NCI-H345 treated with DMSO at 0.1 percent for 48 hours (cell line): ENCODE measurements at regions not wholly inside any gene's neighbourhood (a gene's known extent, or its start where the extent isn't known, plus 50 kb on each side); places are given as distances from the start of the nearest gene placed in this dataset.

ENCODE experiments used
- DNase-seq: peaks from one replicate; lab custom pipeline; 2025; ENCODE audit not compliant: unreplicated experiment; lab: John Stamatoyannopoulos, UW

DNA sequence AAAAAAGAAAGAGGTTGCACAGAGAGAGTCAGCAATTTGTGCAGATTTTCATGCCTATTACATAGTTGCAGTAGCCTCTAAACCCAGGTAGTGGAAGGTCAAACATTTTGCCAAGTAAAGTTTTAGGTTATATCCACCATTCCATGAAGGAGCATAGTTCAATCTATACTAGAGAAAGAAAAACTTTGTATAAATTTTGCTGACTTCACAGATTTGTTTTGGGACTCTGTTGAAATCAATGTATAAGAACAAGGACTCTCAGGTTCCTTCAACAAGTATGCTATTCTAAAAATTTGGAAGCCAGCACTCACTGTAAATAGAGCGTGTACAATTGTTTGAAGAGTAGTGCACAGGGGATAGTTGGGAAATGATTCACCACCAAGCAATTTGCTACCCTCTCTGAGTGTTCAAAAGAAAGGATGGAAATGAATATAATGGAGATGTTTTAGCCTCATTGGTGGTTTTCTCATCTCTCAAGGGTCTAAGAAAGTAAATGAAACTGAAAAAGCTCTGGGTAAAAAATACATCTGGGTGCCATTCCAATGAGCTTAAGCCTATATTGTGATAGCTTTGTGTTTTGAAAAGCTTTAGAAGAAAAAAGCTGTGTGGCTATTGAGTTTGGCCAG is 508.4 kb upstream of the LUZP2 start:
- DNase-seq, result no peak

DNA sequence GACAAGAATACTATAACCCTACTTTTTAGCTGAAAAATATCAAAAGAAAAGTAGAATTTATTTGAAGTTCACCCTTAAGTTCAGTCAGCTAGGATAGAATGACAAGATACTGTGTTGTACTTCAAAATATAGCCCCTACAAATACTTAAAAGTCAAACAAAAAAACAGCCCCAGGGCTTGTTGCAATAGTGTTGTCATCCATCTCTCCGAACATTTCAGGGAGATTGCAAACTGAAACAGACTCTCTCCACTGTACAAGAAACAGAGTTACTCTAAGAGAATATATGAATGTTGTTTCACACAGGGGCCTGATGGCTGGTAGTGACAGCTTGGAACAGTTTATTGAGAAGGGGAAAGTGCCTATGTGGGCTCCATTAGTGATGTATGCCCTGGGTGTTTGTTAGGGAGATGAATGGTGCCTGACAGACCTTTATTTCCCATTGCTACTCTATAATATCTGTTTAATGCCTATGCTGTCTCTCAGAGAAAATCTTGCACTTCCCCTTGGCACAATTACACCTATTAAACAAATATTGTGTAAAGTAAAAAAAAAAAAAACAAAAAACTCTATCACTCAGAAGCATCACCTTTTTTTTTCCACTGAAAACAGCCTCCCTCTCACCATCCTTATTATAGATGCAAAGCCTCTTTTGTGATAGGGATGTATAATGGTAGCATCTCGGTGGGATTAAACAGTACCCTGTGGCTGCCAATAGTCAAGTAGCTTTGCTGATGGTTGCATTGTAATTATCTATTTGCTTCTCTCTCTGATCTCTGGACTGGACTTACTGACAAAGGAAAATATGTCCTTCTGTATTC is 506.3 kb upstream of the LUZP2 start:
- peak; percentile 72 for DNase-seq

DNA sequence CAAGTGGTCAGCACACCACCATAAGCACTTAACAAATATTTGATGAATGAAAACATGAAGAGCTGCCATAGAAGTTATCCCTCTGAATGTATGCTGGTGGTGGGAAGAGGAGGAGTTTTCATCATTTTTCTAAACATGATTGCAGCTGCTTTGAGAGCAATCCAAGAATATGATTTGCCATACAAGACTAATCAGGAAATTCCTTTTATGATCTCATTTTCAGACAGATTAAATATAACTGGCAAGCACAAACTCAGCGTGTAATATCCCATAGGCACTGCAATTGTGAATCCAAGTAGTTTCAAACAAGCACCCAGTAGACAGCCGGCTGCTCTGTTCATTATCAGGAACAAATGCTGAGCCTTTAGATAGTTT is 505.7 kb upstream of the LUZP2 start:
- no peak for DNase-seq

DNA sequence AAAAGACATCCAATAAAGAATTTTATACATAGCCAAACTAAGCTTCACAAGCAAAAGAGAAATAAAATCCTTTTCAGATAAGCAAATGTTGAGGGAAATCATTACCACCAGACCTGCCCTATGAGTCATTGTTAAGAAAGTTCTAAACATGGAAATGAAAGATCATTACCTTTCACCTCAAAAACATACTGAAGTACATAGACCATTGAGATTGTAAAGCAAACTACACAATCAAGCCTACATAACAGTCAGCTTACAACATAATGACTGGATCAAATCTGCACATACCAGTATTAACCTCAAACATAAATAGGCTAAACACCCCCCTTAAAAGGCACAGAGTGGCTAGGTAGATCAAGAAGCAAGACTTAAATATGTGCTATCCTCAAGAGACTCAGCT is 501.0 kb upstream of the LUZP2 start:
- no peak for DNase-seq

DNA sequence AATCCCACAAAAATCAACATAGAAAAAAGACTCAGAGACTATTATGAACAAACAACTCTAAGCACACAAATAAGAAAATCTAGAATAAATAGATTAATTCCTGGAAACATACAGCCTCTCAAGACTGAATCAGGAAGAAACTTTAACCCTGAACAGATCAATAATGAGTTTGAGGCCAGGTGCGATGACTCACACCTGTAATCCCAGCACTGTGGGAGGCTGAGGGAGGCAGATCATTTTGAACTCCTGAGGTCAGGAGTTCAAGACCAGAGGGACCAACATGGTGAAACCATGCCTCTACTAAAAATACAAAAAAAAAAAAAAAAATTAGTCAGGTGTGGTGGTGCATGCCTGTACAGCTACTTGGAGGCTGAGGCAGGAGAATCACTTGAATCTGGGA is 499.5 kb upstream of the LUZP2 start:
- no peak for DNase-seq

DNA sequence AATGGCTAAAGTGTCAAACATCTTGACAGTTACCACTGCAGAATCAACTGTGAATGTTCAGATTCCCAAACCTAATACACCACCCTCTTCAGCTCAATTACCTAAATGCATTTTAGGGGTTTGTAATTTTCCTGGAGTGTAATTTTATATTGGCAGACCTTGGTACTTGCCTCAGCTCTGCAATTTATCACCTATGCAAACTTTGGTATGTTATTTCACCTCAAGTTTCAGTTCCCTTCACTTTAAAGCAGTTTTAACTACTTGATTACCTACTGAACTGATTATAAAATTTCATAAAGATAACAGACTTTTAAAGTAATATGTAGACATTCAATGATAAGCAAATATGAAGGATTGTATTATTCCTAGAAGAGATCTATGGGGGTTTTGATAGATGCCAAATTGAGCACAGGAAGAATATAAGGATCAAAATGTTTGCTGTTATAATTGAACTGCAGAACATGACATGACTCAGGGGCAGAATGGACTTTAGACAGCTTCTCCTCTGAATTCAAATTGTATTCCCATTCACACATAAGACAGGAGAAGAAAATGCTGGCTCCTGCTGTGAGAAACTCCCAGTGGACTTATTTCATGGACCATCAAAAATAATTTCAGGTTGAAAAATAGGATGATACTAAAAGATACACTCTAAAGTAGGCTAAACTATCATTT is 491.5 kb upstream of the LUZP2 start:
- DNase-seq, result no peak

DNA sequence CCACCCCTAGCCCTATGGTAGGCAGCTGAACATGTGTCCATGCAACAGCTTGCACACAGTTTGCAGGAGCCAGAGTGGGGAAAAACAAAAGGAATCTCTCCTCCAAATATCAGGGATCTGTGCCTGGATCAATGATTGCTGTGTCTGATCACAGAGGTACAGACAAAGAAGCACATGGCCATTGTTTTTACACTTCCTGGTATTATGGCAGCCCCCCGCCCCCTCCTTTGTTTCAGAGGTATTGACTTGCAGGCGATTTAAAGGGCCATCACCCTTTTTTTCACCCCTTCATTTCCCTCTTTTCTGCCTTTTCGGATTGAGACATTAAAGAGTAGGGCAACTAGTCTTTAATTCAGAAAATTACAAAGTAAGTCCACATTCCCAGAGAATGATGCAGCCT is 453.0 kb upstream of the LUZP2 start:
- DNase-seq, result no peak

DNA sequence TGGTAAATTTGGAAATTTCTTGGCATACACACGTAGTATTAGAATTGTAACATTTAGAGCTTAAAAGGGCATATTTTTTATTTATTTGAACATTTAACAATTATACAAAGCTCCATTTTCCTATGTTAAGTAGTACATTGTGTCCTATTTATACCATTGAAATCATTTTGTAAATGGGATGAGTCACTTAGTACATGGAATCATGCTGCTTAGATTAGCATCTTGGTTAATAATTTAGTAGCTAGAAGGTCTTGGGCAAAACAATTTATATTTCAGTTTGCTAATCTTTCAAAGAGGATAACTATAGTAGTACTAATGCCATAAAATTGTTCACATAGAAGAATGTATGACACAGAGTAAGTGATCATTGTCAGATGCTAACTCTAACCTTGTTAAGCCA is 450.1 kb upstream of the LUZP2 start:
- no peak for DNase-seq

DNA sequence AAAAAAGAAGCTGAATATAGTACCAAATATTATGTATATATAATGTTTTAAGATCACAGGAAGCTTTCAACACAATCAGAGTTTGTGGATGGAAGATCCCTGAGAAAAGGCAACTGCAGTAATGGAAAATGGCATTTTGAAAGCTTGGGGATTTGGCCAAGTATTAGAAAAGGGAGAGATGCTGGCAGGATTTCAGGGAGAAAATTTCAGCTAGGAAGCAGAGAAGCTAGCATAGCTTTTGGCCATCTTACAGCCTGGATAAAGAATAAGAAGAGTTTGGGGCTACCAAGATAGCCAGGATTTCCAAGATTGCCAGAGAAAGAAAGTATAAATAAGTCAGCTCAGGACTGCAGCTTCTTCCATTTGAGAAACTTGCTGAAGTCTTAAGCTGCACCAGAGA is 440.8 kb upstream of the LUZP2 start:
- DNase-seq, result no peak

DNA sequence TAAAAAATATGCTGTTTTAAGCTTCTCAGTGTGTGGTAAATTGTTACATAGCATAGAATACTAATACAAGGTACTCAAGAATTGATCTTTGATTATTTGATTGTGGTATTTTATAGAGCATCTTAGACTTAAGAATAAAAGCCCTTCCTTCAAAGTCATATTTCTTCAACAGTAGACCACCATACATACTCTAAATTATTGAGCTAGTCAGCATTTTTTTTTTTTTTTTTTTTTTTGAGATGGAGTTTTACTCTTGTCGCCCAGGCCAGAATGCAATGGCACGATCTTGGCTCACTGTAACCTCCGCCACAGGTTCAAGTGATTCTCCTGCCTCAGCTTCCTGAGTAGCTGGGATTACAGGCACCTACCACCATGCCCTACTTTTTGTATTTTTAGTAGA is 436.7 kb upstream of the LUZP2 start:
- no peak for DNase-seq

DNA sequence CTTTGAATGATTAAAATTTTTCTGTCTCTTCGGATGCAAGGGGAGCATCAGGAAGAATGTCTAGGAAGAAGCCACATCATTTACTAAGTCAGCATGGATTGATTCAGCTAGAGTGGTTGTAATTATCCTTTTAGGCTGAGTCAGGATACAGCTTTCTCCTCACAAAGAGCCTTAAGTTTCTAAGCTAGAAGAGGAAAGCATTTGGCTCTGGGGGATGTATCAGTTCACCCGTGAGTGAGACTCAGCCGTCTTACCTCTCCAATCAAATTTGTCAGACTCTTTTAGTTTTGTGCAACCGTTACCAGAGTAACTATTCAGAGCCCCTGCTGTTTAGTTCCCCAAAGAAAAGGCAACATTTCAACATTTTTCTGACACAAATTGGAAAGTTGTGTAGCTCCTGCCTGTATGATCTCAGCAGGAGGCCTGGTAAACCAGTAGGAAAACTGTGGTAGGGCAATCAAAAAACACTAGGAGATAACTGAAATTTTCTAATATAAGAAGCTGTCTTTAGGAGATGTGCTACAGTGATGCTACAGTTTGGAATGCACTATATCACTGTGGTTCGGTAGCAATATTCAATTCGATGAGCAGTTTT is 432.4 kb upstream of the LUZP2 start:
- no peak for DNase-seq

DNA sequence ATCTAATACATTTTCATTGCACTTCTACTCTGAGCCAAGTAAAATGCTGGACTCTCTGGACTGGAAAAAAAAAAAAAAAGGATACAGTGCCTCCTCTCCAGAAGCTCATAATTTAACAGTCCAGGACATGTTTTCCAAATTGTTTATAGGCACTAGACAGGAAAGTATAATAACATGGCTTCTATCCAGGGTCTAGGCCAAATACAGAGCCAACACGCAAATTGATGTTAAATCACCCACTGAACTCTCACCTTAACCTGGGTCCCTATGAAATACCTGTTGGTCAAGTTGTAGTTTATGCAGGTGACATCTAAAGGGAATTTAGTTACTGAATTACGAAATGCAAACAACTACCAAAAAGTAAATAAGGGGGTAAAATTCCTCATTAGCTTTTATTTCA is 428.7 kb upstream of the LUZP2 start:
- no peak for DNase-seq

DNA sequence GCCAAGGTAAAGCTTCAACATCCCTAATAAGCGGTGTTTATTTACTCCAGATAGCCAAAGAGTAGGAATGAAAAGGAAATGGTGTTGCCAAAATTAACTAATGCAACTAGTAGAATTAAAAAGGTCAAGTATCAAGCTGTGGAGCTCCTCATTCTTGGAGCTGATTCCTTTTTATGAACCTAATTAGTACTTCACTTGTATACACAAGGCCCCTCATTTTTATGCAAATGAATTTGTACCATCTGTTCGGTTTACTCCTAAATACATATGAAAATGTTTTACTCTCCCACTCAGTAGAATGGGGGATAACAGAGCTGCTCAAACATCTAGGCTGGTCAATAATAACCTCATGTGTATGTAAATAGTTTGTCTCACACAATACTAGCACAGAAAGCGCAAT is 426.4 kb upstream of the LUZP2 start:
- no peak for DNase-seq

DNA sequence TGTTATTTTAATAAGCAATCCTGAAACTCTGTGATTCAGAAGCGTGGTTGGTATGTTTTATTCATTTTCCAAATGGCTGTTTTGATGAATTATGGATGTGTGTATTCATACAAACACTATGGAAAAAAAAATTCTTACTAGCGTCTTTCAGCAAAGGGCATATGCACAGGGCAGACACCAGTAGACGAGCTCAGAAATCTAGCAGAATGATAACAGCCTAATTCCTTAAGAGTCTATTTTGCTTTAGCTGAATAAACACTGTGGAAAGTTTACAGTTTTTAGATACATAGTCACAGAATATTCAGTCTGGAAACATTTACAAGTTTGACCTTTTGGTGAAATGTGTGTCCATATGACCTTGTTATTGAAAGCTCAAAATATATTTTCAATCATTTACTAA is 418.8 kb upstream of the LUZP2 start:
- no peak for DNase-seq

DNA sequence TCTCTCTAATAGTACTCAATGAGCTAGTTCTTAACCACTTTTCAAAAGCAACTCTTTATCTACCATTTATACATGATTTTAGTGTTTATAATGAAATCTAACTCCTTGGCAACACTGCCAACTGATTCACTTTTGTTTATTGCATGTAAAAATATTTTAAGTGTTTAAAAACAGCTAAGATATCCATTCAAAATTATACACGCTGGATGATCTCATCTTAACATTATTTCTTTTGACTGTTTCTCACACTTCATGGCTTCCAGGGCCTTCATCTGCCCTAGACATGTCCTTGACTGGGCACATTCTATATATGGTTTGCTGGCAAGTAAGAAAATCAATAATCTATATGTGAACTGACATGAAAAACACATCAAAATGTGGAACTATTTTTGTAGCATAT is 414.6 kb upstream of the LUZP2 start:
- DNase-seq, result no peak

DNA sequence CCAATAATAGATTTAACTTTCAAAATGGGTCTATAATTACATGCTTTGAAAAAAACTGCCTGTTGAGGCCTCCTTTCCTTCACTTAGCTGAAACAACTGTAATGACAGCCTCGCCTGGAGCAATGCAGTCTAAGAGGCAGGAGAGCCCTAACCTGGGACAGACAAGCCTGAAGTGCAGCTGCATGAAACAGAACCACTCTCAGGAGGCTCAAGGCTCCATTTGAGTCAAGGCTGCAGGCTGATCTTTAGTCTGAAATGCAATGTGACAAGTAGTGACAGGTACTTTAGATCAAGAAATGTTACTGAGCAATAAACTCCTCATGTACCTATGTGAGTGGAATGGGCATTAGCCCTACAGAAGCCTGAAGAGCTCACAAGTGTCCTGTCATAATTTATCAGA is 414.0 kb upstream of the LUZP2 start:
- DNase-seq, result no peak

DNA sequence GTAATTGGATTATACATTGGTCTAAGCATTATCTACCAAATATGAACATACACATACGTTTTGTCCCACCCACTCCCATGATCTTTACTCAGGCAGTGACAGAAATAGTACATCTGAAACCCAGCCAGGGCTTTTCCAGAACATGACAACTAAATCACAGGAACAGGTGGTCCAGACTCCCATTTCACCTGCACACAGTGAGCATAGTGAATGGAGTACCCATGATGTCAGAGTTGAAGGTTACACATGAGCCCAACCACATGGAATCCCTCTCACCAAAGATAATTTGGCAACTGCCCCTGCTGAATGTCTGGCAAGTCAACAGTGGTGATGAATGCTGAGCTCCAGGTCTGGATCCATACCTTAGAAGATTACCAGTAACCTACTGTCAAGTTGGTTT is 411.9 kb upstream of the LUZP2 start:
- DNase-seq, result no peak

DNA sequence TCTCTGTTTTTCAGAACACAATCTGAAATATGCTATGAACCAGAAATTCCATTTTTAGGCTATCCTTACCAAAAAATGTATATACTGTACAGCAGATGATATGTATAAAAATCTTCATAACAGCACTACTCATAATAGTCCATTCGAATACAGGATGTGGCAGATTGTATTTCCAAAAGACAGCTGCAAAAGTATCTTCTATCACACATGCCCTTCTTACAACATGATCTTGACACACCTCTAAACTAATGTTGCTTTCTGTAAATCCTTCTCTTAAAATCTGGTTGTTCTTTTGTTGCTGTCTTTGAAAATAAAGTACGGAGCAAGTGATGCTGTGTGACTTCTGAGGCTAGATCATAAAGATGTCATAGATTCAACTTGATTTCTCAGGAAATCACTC is 409.9 kb upstream of the LUZP2 start:
- DNase-seq, result no peak

DNA sequence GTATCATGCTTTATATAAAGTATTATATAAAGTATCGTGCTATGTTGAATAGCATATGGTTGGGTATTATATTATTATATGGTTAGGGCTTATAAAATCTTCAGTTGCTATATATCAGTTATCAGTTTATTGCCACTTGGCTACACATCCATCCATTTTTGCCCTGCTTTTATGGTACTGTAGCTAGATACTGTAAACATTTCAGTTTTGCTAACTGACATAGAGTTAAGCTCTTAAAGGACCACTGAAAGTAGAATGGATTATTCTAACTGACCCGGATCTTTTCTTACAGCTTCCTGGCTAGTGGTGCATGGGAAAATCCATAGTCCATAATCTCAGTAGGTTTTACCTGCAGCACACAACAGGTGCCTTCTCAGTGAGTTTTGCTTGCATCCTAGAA is 405.3 kb upstream of the LUZP2 start:
- no peak for DNase-seq

DNA sequence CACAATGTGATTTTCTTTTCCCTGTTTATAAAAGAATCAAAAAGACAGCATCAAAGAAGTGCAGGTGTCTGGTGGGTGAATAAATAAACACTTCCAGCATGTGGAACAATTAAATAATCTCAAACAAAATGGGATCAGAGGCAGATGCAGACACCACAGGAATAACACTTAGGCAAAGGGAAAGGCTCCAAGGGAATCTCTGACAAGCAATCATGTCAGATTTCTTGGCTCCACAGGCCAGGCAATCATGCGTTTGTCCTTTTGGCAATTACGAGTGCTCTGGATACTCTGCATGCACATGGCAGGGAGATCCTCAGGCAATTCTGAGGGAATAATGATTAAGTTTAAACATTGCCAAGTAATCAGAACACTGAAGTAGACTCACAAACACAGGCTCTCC is 403.5 kb upstream of the LUZP2 start:
- no peak for DNase-seq

DNA sequence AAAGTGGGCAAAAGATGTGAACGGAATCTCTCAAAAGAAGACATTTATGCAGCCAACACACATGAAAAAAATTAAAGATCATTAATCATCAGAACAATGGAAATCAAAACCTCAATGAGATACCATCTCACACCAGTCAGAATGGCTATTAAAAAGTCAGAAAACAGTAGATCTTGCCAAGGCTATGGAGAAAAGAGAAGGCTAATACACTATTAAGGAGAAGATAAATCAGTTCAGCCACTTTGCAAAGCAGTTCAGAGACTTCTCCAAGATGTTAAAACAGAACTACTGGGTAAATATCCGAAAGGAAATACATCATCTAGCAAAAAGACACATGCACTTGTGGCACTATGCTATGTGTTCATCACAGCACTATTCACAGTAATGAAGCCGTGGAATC is 388.2 kb upstream of the LUZP2 start:
- no peak for DNase-seq

DNA sequence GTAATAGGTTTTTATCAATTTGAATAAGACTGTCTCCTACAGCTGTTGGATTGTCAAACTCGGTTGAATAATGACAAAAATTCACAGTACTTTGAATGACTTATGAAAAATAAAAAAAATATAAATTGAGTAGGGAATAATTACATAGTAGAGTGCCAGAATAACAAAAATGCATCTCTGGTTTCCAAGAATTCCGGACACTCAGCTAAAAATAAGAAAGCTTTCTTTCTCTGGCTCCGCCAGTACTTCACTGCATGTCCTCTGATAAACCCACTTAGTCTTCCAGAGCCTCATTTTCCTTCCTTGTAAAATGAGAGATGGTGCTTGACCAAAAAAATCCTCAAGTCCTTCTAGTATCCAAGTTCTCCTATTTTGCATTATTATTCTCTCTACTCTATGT is 374.6 kb upstream of the LUZP2 start:
- no peak for DNase-seq
